Parathyroid adenoma (tissue), 2 donors: ENCODE measurements at regions not wholly inside any gene's neighbourhood (a gene's known extent, or its start where the extent isn't known, plus 50 kb on each side); places are given as distances from the start of the nearest gene placed in this dataset.

ENCODE experiments used
- H2AFZ ChIP-seq: fragments of 300-600 bp; sonication (generic); one replicate; pipeline ENCODE4 v1.7.0; 2017; ENCODE audit warnings: antibody characterized with exemption, mild to moderate bottlenecking
- H3K27ac ChIP-seq: fragments of 300-600 bp; sonication (generic); one replicate; pipeline ENCODE4 v1.7.0; 2017
- H3K27me3 ChIP-seq: fragments of 300-600 bp; sonication (generic); one replicate; pipeline ENCODE4 v1.7.0; 2017; ENCODE audit warnings: low read length; ENCODE audit not compliant: control insufficient read depth, insufficient read depth
- H3K36me3 ChIP-seq: fragments of 300-600 bp; sonication (generic); one replicate; pipeline ENCODE4 v1.7.0; 2017; ENCODE audit warnings: low read length; ENCODE audit not compliant: control insufficient read depth, insufficient read depth
- H3K4me1 ChIP-seq: fragments of 300-600 bp; sonication (generic); one replicate; pipeline ENCODE4 v1.7.0; 2017; ENCODE audit warnings: control low read depth
- H3K4me2 ChIP-seq: fragments of 300-600 bp; sonication (generic); one replicate; pipeline ENCODE4 v1.7.0; 2017; ENCODE audit warnings: low read length
- H3K4me3 ChIP-seq: fragments of 300-600 bp; sonication (generic); one replicate; pipeline ENCODE4 v1.7.0; 2017; ENCODE audit warnings: low read depth, low read length
- H3K79me2 ChIP-seq: fragments of 300-600 bp; sonication (generic); one replicate; pipeline ENCODE4 v1.7.0; 2017; ENCODE audit warnings: control low read depth
- H3K9ac ChIP-seq: fragments of 300-600 bp; sonication (generic); one replicate; pipeline ENCODE4 v1.7.0; 2017; ENCODE audit warnings: mild to moderate bottlenecking
- H3K9me3 ChIP-seq: fragments of 300-600 bp; sonication (generic); one replicate; pipeline ENCODE4 v1.7.0; 2017; ENCODE audit warnings: low read length; ENCODE audit not compliant: control insufficient read depth
- CTCF ChIP-seq: fragments of 300-600 bp; sonication (generic); IDR thresholded peaks from one replicate; pipeline ENCODE4 v1.7.0; 2017; ENCODE audit warnings: antibody characterized with exemption, mild to moderate bottlenecking
- donor health status: primary hyperparathyroidism.

GRCh38 chr5:159698322-159698721, 218.0 kb upstream of the ADRA1B start:
- H3K9me3 ChIP-seq: no peaks in the 10 kb centered on the region
- H3K79me2 ChIP-seq: no peaks in the 10 kb centered on the region
- no peak overlapping the region for H2AFZ ChIP-seq
- H3K27me3 ChIP-seq: no peaks in the 10 kb centered on the region
- no peak overlapping the region for H3K27ac ChIP-seq
- TF ChIP-seq CTCF: no peak
- H3K9ac ChIP-seq: no peak overlapping the region
- no peaks in the 10 kb centered on the region for H3K4me1 ChIP-seq
- no peaks in the 10 kb centered on the region for H3K36me3 ChIP-seq
- no peak overlapping the region for H3K4me3 ChIP-seq
- no peak overlapping the region for H3K4me2 ChIP-seq

- Histone ChIP-seq H3K27ac (no peak overlapping the region), H3K4me3 (no peak overlapping the region), H3K4me1 (no peaks in the 10 kb centered on the region), H3K36me3 (no peaks in the 10 kb centered on the region), H3K9ac (no peak overlapping the region), H2AFZ (no peak overlapping the region), H3K79me2 (no peaks in the 10 kb centered on the region), H3K27me3 (no peaks in the 10 kb centered on the region), H3K4me2 (no peak overlapping the region), H3K9me3 (no peaks in the 10 kb centered on the region)
- no peak for TF ChIP-seq CTCF
These were observed 216.3 kb upstream of the ADRA1B start for GRCh38 chr5:159700016-159700415.

GRCh38 chr5:159702301-159702700, 214.0 kb upstream of the ADRA1B start:
- H3K27me3 ChIP-seq: no peaks in the 10 kb centered on the region

GRCh38 chr5:159702826-159703225, 213.5 kb upstream of the ADRA1B start:
- H3K4me1 ChIP-seq: no peaks in the 10 kb centered on the region
- no peak overlapping the region for H3K4me3 ChIP-seq
- no peak overlapping the region for H3K27ac ChIP-seq
- no peak overlapping the region for H3K9ac ChIP-seq
- no peaks in the 10 kb centered on the region for H3K36me3 ChIP-seq
- TF ChIP-seq CTCF: no peak
- H3K4me2 ChIP-seq: no peak overlapping the region
- H3K27me3 ChIP-seq: no peaks in the 10 kb centered on the region
- H3K9me3 ChIP-seq: no peaks in the 10 kb centered on the region
- no peaks in the 10 kb centered on the region for H3K79me2 ChIP-seq
- no peak overlapping the region for H2AFZ ChIP-seq

More at GRCh38 chr5:159702301-159702700, 214.0 kb upstream of the ADRA1B start:
- no peaks in the 10 kb centered on the region for H3K4me1 ChIP-seq
- H3K4me3 ChIP-seq: no peak overlapping the region
- H3K79me2 ChIP-seq: no peaks in the 10 kb centered on the region
- H3K9ac ChIP-seq: no peak overlapping the region
- H3K9me3 ChIP-seq: no peaks in the 10 kb centered on the region
- no peak for TF ChIP-seq CTCF
- H3K36me3 ChIP-seq: no peaks in the 10 kb centered on the region
- no peak overlapping the region for H3K4me2 ChIP-seq
- H3K27ac ChIP-seq: no peak overlapping the region
- H2AFZ ChIP-seq: no peak overlapping the region

GRCh38 chr5:159704160-159704559, 212.1 kb upstream of the ADRA1B start:
- H3K4me3 ChIP-seq: no peak overlapping the region
- no peak overlapping the region for H3K9ac ChIP-seq
- no peaks in the 10 kb centered on the region for H3K79me2 ChIP-seq
- H3K36me3 ChIP-seq: no peaks in the 10 kb centered on the region
- no peak overlapping the region for H2AFZ ChIP-seq
- no peak overlapping the region for H3K4me2 ChIP-seq
- H3K27ac ChIP-seq: no peak overlapping the region
- no peaks in the 10 kb centered on the region for H3K4me1 ChIP-seq
- no peak for TF ChIP-seq CTCF
- no peaks in the 10 kb centered on the region for H3K27me3 ChIP-seq
- H3K9me3 ChIP-seq: no peaks in the 10 kb centered on the region
